Kidney (tissue), 13 donors: ENCODE measurements at regions not wholly inside any gene's neighbourhood (a gene's known extent, or its start where the extent isn't known, plus 50 kb on each side); places are given as distances from the start of the nearest gene placed in this dataset.
A peak's percentile ranks its signal among the peaks of the same experiment; 100 is the strongest.

Experiments
- DNase-seq, 5 donors: peaks; one replicate each; pipeline ENCODE4 v3.0.0-alpha.2; 2013 to 2020
- FAIRE-seq: peaks from 2 replicates; lab custom pipeline; 2012; peaks lifted over from hg19 to GRCh38; lab: Jason Lieb, UNC
- H3K27ac ChIP-seq, 2 donors: one replicate each; pipeline ENCODE4 v1.7.0; 2013; ENCODE audit warnings: low read depth in 2 of 2, low read length in 2 of 2, inconsistent platforms in 1 of 2
- H3K27me3 ChIP-seq: one replicate; pipeline ENCODE4 v1.7.1; 2013; ENCODE audit warnings: low read length, inconsistent platforms; ENCODE audit not compliant: control insufficient read depth, insufficient read depth
- H3K36me3 ChIP-seq, 3 donors: one replicate each; pipeline versions ENCODE4 v1.7.0 to v1.7.1; 2013; ENCODE audit warnings: low read length in 3 of 3, control low read depth in 1 of 3, inconsistent platforms in 1 of 3; ENCODE audit not compliant: insufficient read depth in 3 of 3, control insufficient read depth in 2 of 3
- H3K4me1 ChIP-seq, 3 donors: one replicate each; pipeline versions ENCODE4 v1.7.0 to v1.7.1; 2013; ENCODE audit warnings: low read length in 3 of 3, inconsistent platforms in 1 of 3, low read depth in 1 of 3; ENCODE audit not compliant: control insufficient read depth in 2 of 3, insufficient read depth in 2 of 3
- H3K4me3 ChIP-seq, 3 donors: one replicate each; pipeline versions ENCODE4 v1.7.0 to v1.8.1; 2013; ENCODE audit warnings: low read length in 3 of 3, control low read depth in 1 of 3, inconsistent platforms in 1 of 3
- H3K9ac ChIP-seq, 3 donors: one replicate each; pipeline versions ENCODE4 v1.7.0 to v1.7.1; 2013; ENCODE audit warnings: low read length in 3 of 3, control low read depth in 1 of 3, inconsistent platforms in 1 of 3
- H3K9me3 ChIP-seq, 3 donors: one replicate each; pipeline versions ENCODE4 v1.7.0 to v1.7.1; 2013; ENCODE audit warnings: low read length in 3 of 3, control low read depth in 1 of 3, inconsistent platforms in 1 of 3; ENCODE audit not compliant: control insufficient read depth in 2 of 3, insufficient read depth in 1 of 3
- intact Hi-C: fragments of 100-400 bp; cut with DNase I; formaldehyde crosslinking; loops from one replicate; pipeline ENCODE4 v1.11.1; 2022
- TF ChIP-seq, protein P1 (sequence below): IDR thresholded peaks from 3 replicates; pipeline ENCODE4 v1.5.1; 2012; ENCODE audit warnings: mild to moderate bottlenecking, moderate library complexity, borderline replicate concordance; ENCODE audit not compliant: insufficient read depth; ENCODE audit errors: extremely low read depth
- donor health status: control.
- donor health status: control.
- donor health status: control.
- donor health status: control.
- donor health status: control.
- donor health status: DM: yes; HTN: yes; CAD: no.
- donor health status: Normal renal cell carcinoma (clear cell type).

DNA sequence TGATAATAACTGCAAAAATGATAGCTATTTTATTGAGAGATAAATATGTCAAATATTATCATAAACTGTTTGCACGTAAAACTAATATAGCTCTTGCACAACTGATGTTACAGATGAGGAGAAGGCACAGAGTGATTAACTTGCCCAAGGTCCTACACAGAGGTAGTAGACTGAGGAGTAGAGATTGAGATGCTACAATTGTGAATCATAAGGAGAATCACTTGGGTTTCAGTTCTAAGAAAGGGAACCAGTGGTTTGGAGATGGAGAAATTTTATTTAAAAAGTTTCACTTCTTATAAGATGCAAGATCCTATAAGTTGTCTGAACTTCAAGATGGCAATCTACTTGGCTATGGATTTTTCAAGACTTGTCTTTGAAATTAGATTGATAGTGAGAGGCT is 224.8 kb upstream of the RAG2 start:
- TF ChIP-seq, protein P1, sequence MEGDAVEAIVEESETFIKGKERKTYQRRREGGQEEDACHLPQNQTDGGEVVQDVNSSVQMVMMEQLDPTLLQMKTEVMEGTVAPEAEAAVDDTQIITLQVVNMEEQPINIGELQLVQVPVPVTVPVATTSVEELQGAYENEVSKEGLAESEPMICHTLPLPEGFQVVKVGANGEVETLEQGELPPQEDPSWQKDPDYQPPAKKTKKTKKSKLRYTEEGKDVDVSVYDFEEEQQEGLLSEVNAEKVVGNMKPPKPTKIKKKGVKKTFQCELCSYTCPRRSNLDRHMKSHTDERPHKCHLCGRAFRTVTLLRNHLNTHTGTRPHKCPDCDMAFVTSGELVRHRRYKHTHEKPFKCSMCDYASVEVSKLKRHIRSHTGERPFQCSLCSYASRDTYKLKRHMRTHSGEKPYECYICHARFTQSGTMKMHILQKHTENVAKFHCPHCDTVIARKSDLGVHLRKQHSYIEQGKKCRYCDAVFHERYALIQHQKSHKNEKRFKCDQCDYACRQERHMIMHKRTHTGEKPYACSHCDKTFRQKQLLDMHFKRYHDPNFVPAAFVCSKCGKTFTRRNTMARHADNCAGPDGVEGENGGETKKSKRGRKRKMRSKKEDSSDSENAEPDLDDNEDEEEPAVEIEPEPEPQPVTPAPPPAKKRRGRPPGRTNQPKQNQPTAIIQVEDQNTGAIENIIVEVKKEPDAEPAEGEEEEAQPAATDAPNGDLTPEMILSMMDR, result no peak
- Histone ChIP-seq H3K9me3 (no peaks in the 10 kb centered on the region), H3K36me3 (no peaks in the 10 kb centered on the region), H3K27me3 (no peaks in the 10 kb centered on the region), H3K4me3 (no peak overlapping the region), H3K27ac (no peak overlapping the region), H3K4me1 (no peaks in the 10 kb centered on the region), H3K9ac (no peak overlapping the region)
- DNase-seq (no peak), FAIRE-seq (no peak)
- intact Hi-C loops, result no loop called here

DNA sequence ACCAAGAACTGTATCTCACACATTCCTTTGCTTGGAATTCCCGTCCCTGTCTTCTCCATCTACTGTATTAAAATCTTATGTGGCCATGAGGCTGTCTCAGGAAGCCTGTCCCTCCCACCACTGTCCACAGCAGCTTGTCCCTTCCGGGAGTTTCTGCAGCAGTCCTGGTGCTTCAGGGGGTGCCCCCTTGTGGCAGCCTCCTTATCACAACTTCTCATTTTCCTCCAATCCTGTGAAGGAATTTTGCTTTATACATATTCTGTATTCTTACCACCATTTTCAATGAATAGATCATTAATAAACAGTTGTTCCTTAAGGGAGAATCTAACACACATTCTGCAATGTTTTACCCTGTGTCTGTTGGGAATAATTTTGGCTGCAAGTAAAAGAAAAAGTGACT is 220.4 kb upstream of the RAG2 start:
- H3K9me3 ChIP-seq, result no peaks in the 10 kb centered on the region
- H3K9ac ChIP-seq, result no peak overlapping the region
- intact Hi-C loops, result no loop called here
- FAIRE-seq (no peak), DNase-seq (no peak)
- H3K4me3 ChIP-seq, result no peak overlapping the region
- TF ChIP-seq, protein P1, result peak; percentile 7
- H3K4me1 ChIP-seq, result no peaks in the 10 kb centered on the region
- no peaks in the 10 kb centered on the region for H3K36me3 ChIP-seq
- no peak overlapping the region for H3K27ac ChIP-seq
- H3K27me3 ChIP-seq, result no peaks in the 10 kb centered on the region

- Histone ChIP-seq H3K27ac (no peak overlapping the region), H3K9me3 (no peaks in the 10 kb centered on the region), H3K27me3 (no peaks in the 10 kb centered on the region), H3K36me3 (no peaks in the 10 kb centered on the region), H3K9ac (no peak overlapping the region), H3K4me3 (no peak overlapping the region), H3K4me1 (no peaks in the 10 kb centered on the region)
- no peak for FAIRE-seq
- no peak for DNase-seq
- intact Hi-C loops, result no loop called here
- TF ChIP-seq, protein P1, result no peak
These were observed 219.4 kb upstream of the RAG2 start for GRCh38 chr11:36817336-36817965.

DNA sequence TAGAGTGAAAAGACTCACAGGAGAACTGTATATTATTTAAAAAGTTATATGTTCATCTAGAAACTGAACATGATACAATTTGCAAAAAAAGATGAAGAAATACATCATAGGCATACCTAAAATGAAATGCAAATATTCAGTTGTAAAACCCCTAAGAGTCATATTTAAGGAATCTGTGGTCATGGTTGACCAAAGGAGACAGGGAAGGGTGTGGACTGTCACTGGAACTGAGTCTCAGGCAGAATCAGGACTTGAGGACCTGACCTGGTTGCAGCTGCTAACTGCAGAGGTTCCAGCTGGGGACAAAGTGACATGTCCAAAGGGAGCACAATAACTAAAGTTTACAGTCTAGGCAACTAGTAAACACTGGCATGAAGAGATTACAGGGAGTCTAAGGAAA is 211.3 kb upstream of the RAG2 start:
- intact Hi-C loops, result no loop called here
- no peak for FAIRE-seq
- peak in 1 of 5 donors; percentile 12 for DNase-seq
- Histone ChIP-seq H3K4me1 (no peaks in the 10 kb centered on the region), H3K36me3 (no peaks in the 10 kb centered on the region), H3K9ac (no peak overlapping the region), H3K4me3 (no peak overlapping the region), H3K27me3 (no peaks in the 10 kb centered on the region), H3K27ac (no peak overlapping the region), H3K9me3 (no peaks in the 10 kb centered on the region)
- TF ChIP-seq, protein P1, result no peak
